CD4-positive, alpha-beta T cell treated with Interleukin-6 for 4 hours (primary cell): ENCODE measurements at regions not wholly inside any gene's neighbourhood (a gene's known extent, or its start where the extent isn't known, plus 50 kb on each side); places are given as distances from the start of the nearest gene placed in this dataset.

Experiments
- DNase-seq: peaks from one replicate; pipeline ENCODE4 v3.0.0-alpha.2; 2020; ENCODE audit warnings: mixed read lengths

- DNase-seq: no peak
Observed at GRCh38 chr2:22290302-22290701, 1094.7 kb upstream of the KLHL29 start.

GRCh38 chr2:22290909-22291473, 1094.0 kb upstream of the KLHL29 start:
- DNase-seq: no peak

- no peak for DNase-seq
Observed at GRCh38 chr2:22301228-22301627, 1083.8 kb upstream of the KLHL29 start.

GRCh38 chr2:22326250-22326649, 1058.7 kb upstream of the KLHL29 start:
- DNase-seq: no peak

GRCh38 chr2:22329211-22330154, 1055.5 kb upstream of the KLHL29 start:
- no peak for DNase-seq

GRCh38 chr2:22336414-22336813, 1048.6 kb upstream of the KLHL29 start:
- no peak for DNase-seq

GRCh38 chr2:22340716-22341115, 1044.3 kb upstream of the KLHL29 start:
- DNase-seq: no peak

- DNase-seq: no peak
Observed at GRCh38 chr2:22347306-22347705, 1037.7 kb upstream of the KLHL29 start.

GRCh38 chr2:22350621-22351020, 1034.4 kb upstream of the KLHL29 start:
- DNase-seq: no peak

GRCh38 chr2:22355816-22356433, 1029.1 kb upstream of the KLHL29 start:
- DNase-seq: peak; percentile 23

- DNase-seq: no peak
Observed at GRCh38 chr2:22359071-22359672, 1025.8 kb upstream of the KLHL29 start.

GRCh38 chr2:22360735-22361374, 1024.1 kb upstream of the KLHL29 start:
- DNase-seq: no peak

- DNase-seq: no peak
Observed at GRCh38 chr2:22361571-22361970, 1023.4 kb upstream of the KLHL29 start.

- no peak for DNase-seq
Observed at GRCh38 chr2:22375096-22375495, 1009.9 kb upstream of the KLHL29 start.

GRCh38 chr2:22377268-22377667, 1007.7 kb upstream of the KLHL29 start:
- DNase-seq: no peak

- DNase-seq: no peak
Observed at GRCh38 chr2:22382479-22383169, 1002.4 kb upstream of the KLHL29 start.

GRCh38 chr2:22397847-22398246, 987.1 kb upstream of the KLHL29 start:
- no peak for DNase-seq

GRCh38 chr2:22403748-22404147, 981.2 kb upstream of the KLHL29 start:
- DNase-seq: no peak

GRCh38 chr2:22406625-22407024, 978.4 kb upstream of the KLHL29 start:
- no peak for DNase-seq

- DNase-seq: no peak
Observed at GRCh38 chr2:22420076-22420475, 964.9 kb upstream of the KLHL29 start.

GRCh38 chr2:22442051-22442450, 942.9 kb upstream of the KLHL29 start:
- no peak for DNase-seq

GRCh38 chr2:22444281-22444680, 940.7 kb upstream of the KLHL29 start:
- DNase-seq: no peak
